Right lobe of liver (tissue), 6 donors: ENCODE measurements at regions not wholly inside any gene's neighbourhood (a gene's known extent, or its start where the extent isn't known, plus 50 kb on each side); places are given as distances from the start of the nearest gene placed in this dataset.

Experiments used
- ATAC-seq, 4 donors: fragments of 200-7000 bp; cut with Tn5 transposase; one replicate each; pipeline ENCODE4 v1.9.1; 2020; ENCODE audit warnings: mild to moderate bottlenecking in 4 of 4, moderate library complexity in 4 of 4
- DNase-seq, 3 donors: peaks; one replicate each; pipeline ENCODE4 v3.0.0-alpha.2; 2020
- H3K27ac ChIP-seq, 3 donors: fragments of 200-600 bp; one replicate each; pipeline ENCODE4 v1.8.0; 2022
- H3K27me3 ChIP-seq, 2 donors: fragments of 200-600 bp; one replicate each; pipeline ENCODE4 v1.8.0; 2022
- H3K36me3 ChIP-seq, 4 donors: fragments of 200-600 bp; sonication (generic) in 1 of 4; one replicate each; pipeline versions ENCODE4 v1.5.1 to v1.8.0; 2017 to 2022; ENCODE audit warnings: control low read depth in 1 of 4
- H3K4me1 ChIP-seq, 4 donors: fragments of 200-600 bp; sonication (generic) in 1 of 4; one replicate each; pipeline versions ENCODE4 v1.5.1 to v1.8.0; 2017 to 2022; ENCODE audit warnings: control low read depth in 1 of 4
- H3K4me3 ChIP-seq, 3 donors: fragments of 200-600 bp; one replicate each; pipeline ENCODE4 v1.8.0; 2022
- H3K9me3 ChIP-seq, 4 donors: fragments of 200-600 bp; sonication (generic) in 1 of 4; one replicate each; pipeline versions ENCODE4 v1.5.1 to v1.8.0; 2017 to 2022; ENCODE audit warnings: control low read depth in 1 of 4
- CTCF ChIP-seq, 4 donors: fragments of 200-600 bp in 3 of 4; fragments of 450-650 bp in 1 of 4; IDR thresholded peaks; one replicate each; pipeline versions ENCODE4 v1.5.1 to v1.8.0; 2016 to 2022; ENCODE audit warnings: antibody characterized with exemption in 4 of 4, mild to moderate bottlenecking in 2 of 4
- POLR2A ChIP-seq: fragments of 450-650 bp; IDR thresholded peaks from one replicate; pipeline ENCODE4 v1.6.1; 2017; ENCODE audit warnings: antibody characterized with exemption, mild to moderate bottlenecking
- WGBS: methylation state at CpG from one replicate; pipeline ENCODE4 v1.1.6; 2018; ENCODE audit warnings: low coverage, low lambda C conversion rate; ENCODE audit not compliant: insufficient coverage; ENCODE audit errors: missing lambda C conversion rate; 5-methylcytosine and 5-hydroxymethylcytosine counted together
- intact Hi-C, 2 donors: fragments of 100-400 bp; cut with DNase I; formaldehyde crosslinking; loops; one replicate each; pipeline versions ENCODE4 v1.11.2 to v1.14.1; 2022
- donor health status: DM: no; HTN: yes; CAD: no.
- donor health status: DM: no; HTN: no; CAD: no.
- donor health status: DM: no; HTN: no; CAD: no.
- donor health status: DM: no; HTN: yes; CAD: no.
- donor health status: DM: no; HTN: yes; CAD: no.

GRCh38 chr4:18981234-18981615 is 959.7 kb upstream of the LCORL start:
- no peaks in the 10 kb centered on the region for H3K36me3 ChIP-seq
- DNase-seq = no peak
- no peaks in the 10 kb centered on the region for H3K4me1 ChIP-seq
- no peak for ATAC-seq
- TF ChIP-seq POLR2A = no peak
- no peak for TF ChIP-seq CTCF (IDR thresholded peaks at IDR 0.05)
- H3K9me3 ChIP-seq = no peaks in the 10 kb centered on the region
- no peaks in the 10 kb centered on the region for H3K27me3 ChIP-seq
- 35% methylated on average over 3 of the region's 4 CpGs for WGBS
- intact Hi-C loops = no loop called here
- no peak overlapping the region for H3K27ac ChIP-seq
- no peak overlapping the region for H3K4me3 ChIP-seq

- Histone ChIP-seq H3K27ac (no peak overlapping the region), H3K4me3 (no peak overlapping the region), H3K9me3 (no peaks in the 10 kb centered on the region), H3K36me3 (no peaks in the 10 kb centered on the region), H3K4me1 (no peaks in the 10 kb centered on the region), H3K27me3 (no peaks in the 10 kb centered on the region)
- WGBS = 52% methylated on average over 7 of the region's 7 CpGs
- no peak for ATAC-seq
- no peak for DNase-seq
- intact Hi-C loops = no loop called here
- TF ChIP-seq POLR2A = no peak
- TF ChIP-seq CTCF (IDR thresholded peaks at IDR 0.05) = no peak
Observed at GRCh38 chr4:18980516-18981233, 959.1 kb upstream of the LCORL start.

GRCh38 chr4:18976884-18977283 is 955.3 kb upstream of the LCORL start:
- ATAC-seq (no peak), DNase-seq (no peak)
- no peak overlapping the region for H3K4me3 ChIP-seq
- H3K9me3 ChIP-seq = no peaks in the 10 kb centered on the region
- no peaks in the 10 kb centered on the region for H3K36me3 ChIP-seq
- no peaks in the 10 kb centered on the region for H3K4me1 ChIP-seq
- no peak overlapping the region for H3K27ac ChIP-seq
- no peaks in the 10 kb centered on the region for H3K27me3 ChIP-seq
- WGBS = 61% methylated on average over 3 of the region's 3 CpGs
- intact Hi-C loops = no loop called here
- TF ChIP-seq POLR2A (no peak), CTCF (IDR thresholded peaks at IDR 0.05) (no peak)

GRCh38 chr4:18975916-18976808 is 954.6 kb upstream of the LCORL start:
- H3K27ac ChIP-seq = no peak overlapping the region
- intact Hi-C loops = no loop called here
- H3K4me3 ChIP-seq = no peak overlapping the region
- H3K36me3 ChIP-seq = no peaks in the 10 kb centered on the region
- no peaks in the 10 kb centered on the region for H3K27me3 ChIP-seq
- no peaks in the 10 kb centered on the region for H3K9me3 ChIP-seq
- DNase-seq (no peak), ATAC-seq (no peak)
- no peaks in the 10 kb centered on the region for H3K4me1 ChIP-seq
- TF ChIP-seq POLR2A (no peak), CTCF (IDR thresholded peaks at IDR 0.05) (no peak)
- WGBS = 42% methylated on average over 6 of the region's 6 CpGs
